ENCODE measurements at regions not wholly inside any gene's neighbourhood (a gene's known extent, or its start where the extent isn't known, plus 50 kb on each side); places are given as distances from the start of the nearest gene placed in this dataset.
A peak's percentile ranks its signal among the peaks of the same experiment; 100 is the strongest.
"Not testable (repeated sequence)": the region's sequence is repeated elsewhere in the genome, so short reads cannot be mapped to it uniquely, and the experiment has no call there.

GRCh38 chr16:17015702-17016101, 455.1 kb downstream of the XYLT1 start:
- no peak for DNase-seq

- DNase-seq: no peak
These were observed 453.3 kb downstream of the XYLT1 start for GRCh38 chr16:17017442-17017841.

DNA sequence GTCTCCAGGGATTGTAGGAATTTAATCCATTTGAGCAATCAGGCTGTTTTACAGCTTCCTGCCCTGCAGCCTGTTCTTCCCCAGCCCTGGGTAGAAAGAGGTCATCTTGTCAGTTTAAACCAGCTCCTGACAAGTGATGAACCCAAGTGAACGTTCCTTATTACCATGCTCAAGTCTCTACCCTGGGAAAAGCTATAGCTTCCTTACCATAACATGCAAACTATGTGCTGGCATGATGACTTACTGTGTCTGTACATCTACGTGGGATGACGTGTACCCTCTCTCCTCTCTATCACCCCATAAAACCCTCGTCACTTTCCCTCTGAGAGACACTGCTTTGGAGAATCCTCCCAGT, 452.2 kb downstream of the XYLT1 start:
- no peak for DNase-seq

- DNase-seq: no peak
These were observed 451.4 kb downstream of the XYLT1 start for GRCh38 chr16:17019366-17019765.

- DNase-seq: no peak
These were observed 447.2 kb downstream of the XYLT1 start for GRCh38 chr16:17023606-17024005.

DNA sequence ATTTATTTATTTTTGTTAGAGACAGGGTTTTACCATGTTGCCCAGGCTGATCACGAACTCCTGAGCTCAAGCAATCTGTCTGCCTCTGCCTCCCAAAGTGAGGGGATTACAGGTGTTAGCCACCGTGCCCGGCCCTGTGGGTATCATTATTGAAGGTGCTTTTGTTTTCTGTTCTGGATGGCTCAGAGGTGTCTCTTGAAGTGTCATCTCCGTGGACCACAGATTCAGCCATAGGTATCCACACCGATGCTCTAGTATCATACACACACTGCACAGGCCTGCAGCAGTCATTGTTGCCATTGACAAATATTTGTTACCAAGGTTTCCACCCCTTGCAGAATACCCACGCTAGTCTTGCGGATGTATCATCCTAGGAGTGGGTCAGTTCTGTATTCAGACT, 446.2 kb downstream of the XYLT1 start:
- no peak for DNase-seq

DNA sequence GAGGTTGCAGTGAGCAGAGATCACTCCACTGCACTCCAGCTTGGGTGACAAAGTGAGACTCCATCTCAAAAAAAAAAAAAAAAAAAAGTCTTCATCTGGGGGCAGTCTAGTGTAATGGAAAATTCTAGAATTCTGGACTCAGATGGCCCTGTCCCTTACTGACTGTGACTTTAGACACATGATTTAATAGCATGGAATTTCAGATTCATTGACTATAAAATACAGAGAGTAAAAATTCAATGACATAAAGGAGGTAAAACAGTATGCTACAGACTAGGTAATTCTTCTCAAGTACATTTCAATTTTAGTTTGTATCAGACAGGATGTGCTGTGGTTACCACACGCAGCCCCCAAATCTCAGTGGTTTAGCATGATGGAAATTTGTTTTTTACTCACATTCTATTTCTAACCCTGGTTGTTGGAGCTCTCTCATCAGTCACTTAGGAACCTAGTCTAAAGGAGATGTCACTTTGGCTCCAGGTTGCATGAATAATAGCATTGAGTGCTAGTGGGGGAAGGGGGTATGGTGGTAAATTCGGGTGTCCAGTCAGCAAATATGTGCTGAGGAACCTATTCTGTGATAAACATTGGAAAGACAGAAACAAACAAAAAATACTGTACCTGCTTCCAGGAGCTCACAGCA, 444.0 kb downstream of the XYLT1 start:
- DNase-seq: peak in 1 of 5 donors; percentile 52

DNA sequence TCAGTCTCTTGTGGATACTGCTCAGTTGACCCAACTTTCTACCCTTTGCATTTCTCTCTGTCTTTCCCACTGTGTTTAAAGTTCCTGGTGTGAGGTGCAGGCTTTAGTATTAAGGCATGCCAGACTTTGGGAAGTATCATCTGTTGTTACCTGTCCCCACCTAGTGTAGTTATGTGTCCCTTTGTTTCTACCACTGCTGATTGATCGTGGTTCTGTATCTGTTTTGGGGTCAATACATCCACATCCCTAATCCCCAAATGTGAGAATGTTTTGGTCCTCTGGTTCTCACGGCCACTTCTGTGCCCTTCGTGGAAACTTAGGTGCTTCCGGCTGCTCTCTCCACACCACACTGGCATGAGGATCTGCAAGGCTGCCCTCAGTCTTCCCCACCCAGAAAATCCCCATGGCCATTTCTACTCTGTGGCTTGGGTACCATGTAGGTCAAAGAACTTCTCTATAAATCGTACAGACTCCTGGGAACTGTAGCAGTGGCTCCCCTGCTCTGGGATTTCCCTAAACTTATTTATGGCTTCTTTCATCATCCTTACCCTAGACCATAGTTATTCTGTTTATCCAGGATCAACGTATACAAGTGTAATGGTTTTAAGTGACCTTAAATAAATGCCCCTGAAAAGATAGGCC, 443.2 kb downstream of the XYLT1 start:
- DNase-seq: no peak

DNA sequence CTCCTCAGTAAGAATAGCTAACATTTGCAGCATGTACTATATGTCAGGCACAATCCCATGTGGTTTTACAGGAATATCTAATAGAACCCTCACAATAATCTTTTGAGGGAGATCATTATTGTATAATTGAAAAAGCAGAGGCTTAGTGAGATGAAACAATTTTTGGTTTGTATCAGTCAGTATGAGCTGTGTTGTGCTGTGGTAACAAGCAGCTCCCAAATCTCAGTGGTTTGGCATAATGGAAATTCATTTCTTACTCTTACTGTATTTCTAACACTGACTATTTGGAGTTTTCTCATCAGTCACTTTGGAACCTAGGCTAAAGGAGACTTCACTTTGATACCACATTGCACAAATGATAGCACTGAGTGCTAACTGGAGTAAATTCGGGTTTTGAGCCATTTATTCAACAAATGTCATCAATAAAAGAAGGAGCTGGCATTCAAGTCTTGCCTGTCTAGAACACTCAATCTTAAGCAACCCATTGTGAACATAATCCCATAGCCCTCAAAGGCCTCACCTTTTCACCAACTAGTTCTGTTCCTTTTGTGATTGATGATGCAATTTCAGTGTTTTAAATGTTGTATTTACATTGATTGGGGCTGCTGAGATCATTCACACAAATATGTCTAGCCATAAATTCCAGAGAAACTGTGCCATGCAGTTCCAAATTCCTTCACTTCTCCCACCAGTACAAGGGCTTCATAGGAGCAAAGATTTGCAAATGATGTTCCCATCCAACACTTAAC, 441.0 kb downstream of the XYLT1 start:
- no peak for DNase-seq

GRCh38 chr16:17031484-17032268, 439.1 kb downstream of the XYLT1 start:
- DNase-seq: no peak

- no peak for DNase-seq
These were observed 438.4 kb downstream of the XYLT1 start for GRCh38 chr16:17032332-17032731.

- no peak for DNase-seq
These were observed 436.1 kb downstream of the XYLT1 start for GRCh38 chr16:17034477-17035252.

DNA sequence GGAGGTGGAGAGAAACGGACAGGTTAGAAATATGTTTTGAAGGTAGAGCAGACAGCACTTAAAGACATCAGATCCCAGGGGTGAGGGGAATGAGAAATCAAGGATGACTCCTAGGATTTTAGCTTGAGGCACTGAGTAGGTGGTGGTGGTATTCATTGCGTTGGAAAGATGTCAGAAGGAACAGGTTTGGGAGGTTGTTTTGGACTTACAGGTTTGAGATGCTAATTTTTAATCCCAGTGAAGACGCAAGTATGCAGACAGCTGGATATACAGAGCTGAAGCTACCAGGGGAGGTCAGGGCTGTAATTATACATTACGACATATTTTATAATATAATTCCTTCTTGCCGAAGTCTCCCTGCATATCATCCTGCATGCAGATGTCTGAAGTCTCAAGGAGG, 433.3 kb downstream of the XYLT1 start:
- DNase-seq: no peak

DNA sequence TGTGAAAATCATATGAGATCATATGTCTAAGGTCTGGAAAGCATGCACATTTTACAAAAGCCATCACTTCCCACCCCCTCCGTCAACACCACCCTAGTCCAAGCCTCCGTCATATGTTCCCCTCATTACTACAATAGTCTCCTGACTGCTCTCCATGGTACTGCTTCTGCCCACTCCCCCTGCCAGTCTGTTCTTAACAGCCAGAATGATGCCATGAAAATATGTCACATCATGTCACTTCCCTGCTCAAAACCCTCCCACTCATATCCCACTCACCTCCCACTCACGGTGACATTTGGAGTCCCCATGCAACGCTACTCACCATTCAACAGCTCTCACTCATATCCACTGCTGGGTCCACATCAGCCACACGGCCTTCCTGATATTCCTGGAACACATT, 432.3 kb downstream of the XYLT1 start:
- no peak for DNase-seq

GRCh38 chr16:17049109-17049508, 421.7 kb downstream of the XYLT1 start:
- not testable (repeated sequence) for DNase-seq

- DNase-seq: no peak
These were observed 420.3 kb downstream of the XYLT1 start for GRCh38 chr16:17050468-17050867.

Measured in T-helper 1 cell (primary cell).